D721Med (cell line): ENCODE measurements at regions not wholly inside any gene's neighbourhood (a gene's known extent, or its start where the extent isn't known, plus 50 kb on each side); places are given as distances from the start of the nearest gene placed in this dataset.

ENCODE experiments used
- DNase-seq: peaks from one replicate; pipeline ENCODE4 v3.0.0; 2011; ENCODE audit warnings: low spot score; ENCODE audit not compliant: insufficient read length
- FAIRE-seq: peaks from 2 replicates; lab custom pipeline; 2011; peaks lifted over from hg19 to GRCh38; lab: Jason Lieb, UNC
- CTCF ChIP-seq: IDR thresholded peaks from 2 replicates; pipeline ENCODE4 v1.5.1; 2012; ENCODE audit warnings: mild to moderate bottlenecking, control low read depth; ENCODE audit not compliant: insufficient read depth; ENCODE audit errors: missing control alignments

GRCh38 chr2:129728035-129728972, 251.2 kb upstream of the RAB6C start:
- FAIRE-seq (no peak), DNase-seq (no peak)
- TF ChIP-seq CTCF, result no peak

- TF ChIP-seq CTCF, result no peak
- FAIRE-seq (no peak), DNase-seq (no peak)
Measured at GRCh38 chr2:129729011-129729410, 250.5 kb upstream of the RAB6C start.

GRCh38 chr2:129729646-129730045, 249.8 kb upstream of the RAB6C start:
- no peak for FAIRE-seq
- no peak for DNase-seq
- TF ChIP-seq CTCF, result no peak

GRCh38 chr2:129730979-129731378, 248.5 kb upstream of the RAB6C start:
- FAIRE-seq, result no peak
- TF ChIP-seq CTCF, result no peak

GRCh38 chr2:129731907-129732629, 247.4 kb upstream of the RAB6C start:
- FAIRE-seq (no peak), DNase-seq (no peak)
- TF ChIP-seq CTCF, result no peak

More at GRCh38 chr2:129730979-129731378, 248.5 kb upstream of the RAB6C start:
- DNase-seq, result no peak

- DNase-seq (no peak), FAIRE-seq (no peak)
- no peak for TF ChIP-seq CTCF
Measured at GRCh38 chr2:129732630-129733026, 246.8 kb upstream of the RAB6C start.
